ENCODE measurements at regions not wholly inside any gene's neighbourhood (a gene's known extent, or its start where the extent isn't known, plus 50 kb on each side); places are given as distances from the start of the nearest gene placed in this dataset.

GRCh38 chr10:20405761-20406160 is 491.4 kb downstream of the NEBL start:
- TF ChIP-seq CEBPB (IDR thresholded peaks at IDR 0.05; ENCODE audit: borderline replicate concordance, low read depth, low read length): no peak
- TF ChIP-seq ZNF619 (CRISPR knock-in tag; IDR thresholded peaks at IDR 0.05): no peak
- TF ChIP-seq RAD21 (CRISPR knock-in tag; IDR thresholded peaks at IDR 0.05): no peak
- TF ChIP-seq POLR2AphosphoS5 (IDR thresholded peaks at IDR 0.05; ENCODE audit: low read depth, low read length): no peak
- TF ChIP-seq, protein P1, sequence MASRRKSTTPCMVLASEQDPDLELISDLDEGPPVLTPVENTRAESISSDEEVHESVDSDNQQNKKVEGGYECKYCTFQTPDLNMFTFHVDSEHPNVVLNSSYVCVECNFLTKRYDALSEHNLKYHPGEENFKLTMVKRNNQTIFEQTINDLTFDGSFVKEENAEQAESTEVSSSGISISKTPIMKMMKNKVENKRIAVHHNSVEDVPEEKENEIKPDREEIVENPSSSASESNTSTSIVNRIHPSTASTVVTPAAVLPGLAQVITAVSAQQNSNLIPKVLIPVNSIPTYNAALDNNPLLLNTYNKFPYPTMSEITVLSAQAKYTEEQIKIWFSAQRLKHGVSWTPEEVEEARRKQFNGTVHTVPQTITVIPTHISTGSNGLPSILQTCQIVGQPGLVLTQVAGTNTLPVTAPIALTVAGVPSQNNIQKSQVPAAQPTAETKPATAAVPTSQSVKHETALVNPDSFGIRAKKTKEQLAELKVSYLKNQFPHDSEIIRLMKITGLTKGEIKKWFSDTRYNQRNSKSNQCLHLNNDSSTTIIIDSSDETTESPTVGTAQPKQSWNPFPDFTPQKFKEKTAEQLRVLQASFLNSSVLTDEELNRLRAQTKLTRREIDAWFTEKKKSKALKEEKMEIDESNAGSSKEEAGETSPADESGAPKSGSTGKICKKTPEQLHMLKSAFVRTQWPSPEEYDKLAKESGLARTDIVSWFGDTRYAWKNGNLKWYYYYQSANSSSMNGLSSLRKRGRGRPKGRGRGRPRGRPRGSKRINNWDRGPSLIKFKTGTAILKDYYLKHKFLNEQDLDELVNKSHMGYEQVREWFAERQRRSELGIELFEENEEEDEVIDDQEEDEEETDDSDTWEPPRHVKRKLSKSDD (CRISPR knock-in tag; IDR thresholded peaks at IDR 0.05; ENCODE audit: low read depth): no peak
- no peak for TF ChIP-seq KLF16 (CRISPR knock-in tag; IDR thresholded peaks at IDR 0.05)
- no peak for TF ChIP-seq REPIN1 (CRISPR knock-in tag; IDR thresholded peaks at IDR 0.05; ENCODE audit: borderline replicate concordance, low read depth)
- TF ChIP-seq, protein P2, sequence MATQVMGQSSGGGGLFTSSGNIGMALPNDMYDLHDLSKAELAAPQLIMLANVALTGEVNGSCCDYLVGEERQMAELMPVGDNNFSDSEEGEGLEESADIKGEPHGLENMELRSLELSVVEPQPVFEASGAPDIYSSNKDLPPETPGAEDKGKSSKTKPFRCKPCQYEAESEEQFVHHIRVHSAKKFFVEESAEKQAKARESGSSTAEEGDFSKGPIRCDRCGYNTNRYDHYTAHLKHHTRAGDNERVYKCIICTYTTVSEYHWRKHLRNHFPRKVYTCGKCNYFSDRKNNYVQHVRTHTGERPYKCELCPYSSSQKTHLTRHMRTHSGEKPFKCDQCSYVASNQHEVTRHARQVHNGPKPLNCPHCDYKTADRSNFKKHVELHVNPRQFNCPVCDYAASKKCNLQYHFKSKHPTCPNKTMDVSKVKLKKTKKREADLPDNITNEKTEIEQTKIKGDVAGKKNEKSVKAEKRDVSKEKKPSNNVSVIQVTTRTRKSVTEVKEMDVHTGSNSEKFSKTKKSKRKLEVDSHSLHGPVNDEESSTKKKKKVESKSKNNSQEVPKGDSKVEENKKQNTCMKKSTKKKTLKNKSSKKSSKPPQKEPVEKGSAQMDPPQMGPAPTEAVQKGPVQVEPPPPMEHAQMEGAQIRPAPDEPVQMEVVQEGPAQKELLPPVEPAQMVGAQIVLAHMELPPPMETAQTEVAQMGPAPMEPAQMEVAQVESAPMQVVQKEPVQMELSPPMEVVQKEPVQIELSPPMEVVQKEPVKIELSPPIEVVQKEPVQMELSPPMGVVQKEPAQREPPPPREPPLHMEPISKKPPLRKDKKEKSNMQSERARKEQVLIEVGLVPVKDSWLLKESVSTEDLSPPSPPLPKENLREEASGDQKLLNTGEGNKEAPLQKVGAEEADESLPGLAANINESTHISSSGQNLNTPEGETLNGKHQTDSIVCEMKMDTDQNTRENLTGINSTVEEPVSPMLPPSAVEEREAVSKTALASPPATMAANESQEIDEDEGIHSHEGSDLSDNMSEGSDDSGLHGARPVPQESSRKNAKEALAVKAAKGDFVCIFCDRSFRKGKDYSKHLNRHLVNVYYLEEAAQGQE (IDR thresholded peaks at IDR 0.05; ENCODE audit: borderline replicate concordance in 1 of 2, low read depth in 1 of 2, low read length in 2 of 2): no peak
- TF ChIP-seq MTF1 (CRISPR knock-in tag; IDR thresholded peaks at IDR 0.05): no peak

Measured in HepG2 (cell line).